GM13977 (cell line): ENCODE measurements at regions not wholly inside any gene's neighbourhood (a gene's known extent, or its start where the extent isn't known, plus 50 kb on each side); places are given as distances from the start of the nearest gene placed in this dataset.

Experiments used
- DNase-seq: peaks from one replicate; pipeline ENCODE4 v3.0.0; 2012; ENCODE audit warnings: low spot score
- CTCF ChIP-seq: IDR thresholded peaks from 2 replicates; pipeline ENCODE4 v1.5.1; 2012; ENCODE audit warnings: mild to moderate bottlenecking, control low read depth; ENCODE audit not compliant: insufficient read depth; ENCODE audit errors: extremely low read depth, missing control alignments
- in situ Hi-C: fragments of 300-500 bp; cut with MboI; formaldehyde crosslinking; loops from one replicate; pipeline ENCODE4 v1.12.0; 2022; ENCODE audit warnings: low sequenced_read_pairs, low pct_unique_long_range_greater_than_20kb, mixed read lengths, inconsistent platforms; ENCODE audit not compliant: unreplicated experiment

DNA sequence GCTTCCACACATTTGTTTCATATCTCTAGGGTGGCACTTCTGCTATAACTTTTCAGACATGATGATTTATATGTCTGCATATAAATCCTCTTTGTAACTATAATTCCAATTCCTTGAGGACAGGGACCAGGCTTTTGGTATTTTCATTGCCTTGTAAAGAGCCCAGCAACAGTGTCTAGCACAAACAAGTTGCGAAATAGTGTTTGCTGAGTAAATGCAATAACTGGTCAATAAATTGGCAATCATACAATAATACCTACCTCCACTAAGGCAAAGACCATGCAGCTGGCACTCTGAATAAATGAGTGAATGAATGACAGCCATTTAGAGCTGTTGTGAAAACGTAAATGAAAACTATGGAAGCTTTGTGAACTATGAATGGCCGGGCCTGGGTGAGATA, 564.0 kb upstream of the ZNF462 start:
- no peak for TF ChIP-seq CTCF
- no peak for DNase-seq
- in situ Hi-C loops = no loop called here

- TF ChIP-seq CTCF = no peak
- no peak for DNase-seq
- in situ Hi-C loops = no loop called here
Measured at GRCh38 chr9:106304401-106304920, 558.5 kb upstream of the ZNF462 start.

GRCh38 chr9:106305428-106306133, 557.4 kb upstream of the ZNF462 start:
- in situ Hi-C loops = no loop called here
- TF ChIP-seq CTCF = no peak
- no peak for DNase-seq

GRCh38 chr9:106307670-106308069, 555.3 kb upstream of the ZNF462 start:
- in situ Hi-C loops = no loop called here
- TF ChIP-seq CTCF = no peak
- no peak for DNase-seq

- no peak for DNase-seq
- no peak for TF ChIP-seq CTCF
- in situ Hi-C loops = no loop called here
Measured at GRCh38 chr9:106309925-106310324, 553.0 kb upstream of the ZNF462 start.

- in situ Hi-C loops = no loop called here
- DNase-seq = no peak
- TF ChIP-seq CTCF = no peak
Measured at GRCh38 chr9:106310782-106311181, 552.2 kb upstream of the ZNF462 start.
